SK-N-SH (cell line): ENCODE measurements at regions not wholly inside any gene's neighbourhood (a gene's known extent, or its start where the extent isn't known, plus 50 kb on each side); places are given as distances from the start of the nearest gene placed in this dataset.

Experiments
- CTCF ChIA-PET: fragments of 300-600, 350-600 bp; formaldehyde crosslinking; extraction: SDS; loops from one replicate; lab custom pipeline; 2021; lab: Yijun Ruan, JAX
- POLR2A ChIA-PET: fragments of 350-600 bp; sonication (Branson Sonifier 250); formaldehyde crosslinking; extraction: SDS; loops from one replicate; lab custom pipeline; 2020; ENCODE audit warnings: antibody characterized with exemption, inconsistent platforms; lab: Yijun Ruan, JAX
- DNase-seq: peaks from one replicate; pipeline ENCODE4 v3.0.0; 2012
- H2AFZ ChIP-seq: fragments of 200-600 bp; sonication (generic); 2 replicates; pipeline ENCODE4 v1.8.1; 2016; ENCODE audit warnings: antibody characterized with exemption, mild to moderate bottlenecking, low read depth
- H3F3A ChIP-seq: fragments of 200-600 bp; sonication (generic); replicated peaks from 2 replicates; pipeline ENCODE3; 2016; ENCODE audit warnings: antibody characterized with exemption, mild to moderate bottlenecking; ENCODE audit not compliant: insufficient read depth
- H3K27ac ChIP-seq, 2 experiments: fragments of 200-500 bp in 1 of 2; fragments of 200-600 bp in 1 of 2; sonication (Bioruptor generic) in 1 of 2; sonication (generic), shearing (Covaris generic) in 1 of 2; 2 replicates each; pipeline versions ENCODE4 v1.5.1 to v1.6.1; 2014 to 2016; ENCODE audit warnings: low read depth in 2 of 2, inconsistent platforms in 1 of 2, low read length in 1 of 2, mild to moderate bottlenecking in 1 of 2, mixed read lengths in 1 of 2
- H3K27me3 ChIP-seq: fragments of 200-600 bp; sonication (generic), shearing (Covaris generic); 2 replicates; pipeline ENCODE4 v1.6.1; 2016; ENCODE audit warnings: mixed run types; ENCODE audit not compliant: insufficient read depth
- H3K36me3 ChIP-seq, 2 experiments: fragments of 200-500 bp in 1 of 2; fragments of 200-600 bp in 1 of 2; sonication (Bioruptor generic) in 1 of 2; sonication (generic) in 1 of 2; replicated peaks in 1 of 2; 2 replicates each; pipeline versions ENCODE3 to v1.5.1; 2014 to 2016; ENCODE audit warnings: low read length in 1 of 2, mild to moderate bottlenecking in 1 of 2; ENCODE audit not compliant: insufficient read depth in 2 of 2, control insufficient read depth in 1 of 2
- H3K4me1 ChIP-seq, 2 experiments: fragments of 200-500 bp in 1 of 2; fragments of 200-600 bp in 1 of 2; sonication (Bioruptor generic) in 1 of 2; sonication (generic), shearing (Covaris generic) in 1 of 2; 2 replicates each; pipeline versions ENCODE4 v1.5.1 to v1.6.1; 2014 to 2016; ENCODE audit warnings: low read depth in 1 of 2, low read length in 1 of 2, mixed run types in 1 of 2; ENCODE audit not compliant: insufficient read depth in 2 of 2, control insufficient read depth in 1 of 2
- H3K4me2 ChIP-seq: fragments of 200-600 bp; sonication (generic), shearing (Covaris generic); 2 replicates; pipeline ENCODE4 v1.6.1; 2017; ENCODE audit warnings: mixed run types
- H3K4me3 ChIP-seq, 2 experiments: fragments of 200-500 bp in 1 of 2; fragments of 200-600 bp in 1 of 2; sonication (Bioruptor generic) in 1 of 2; sonication (generic), shearing (Covaris generic) in 1 of 2; 2 replicates each; pipeline versions ENCODE4 v1.5.1 to v1.8.1; 2014 to 2016; ENCODE audit warnings: low read depth in 2 of 2, inconsistent platforms in 1 of 2, low read length in 1 of 2, mild to moderate bottlenecking in 1 of 2, mixed read lengths in 1 of 2, moderate library complexity in 1 of 2
- H3K79me2 ChIP-seq: fragments of 200-600 bp; sonication (generic); 2 replicates; pipeline ENCODE4 v1.8.1; 2017; ENCODE audit warnings: mild to moderate bottlenecking; ENCODE audit not compliant: insufficient read depth
- H3K9ac ChIP-seq: fragments of 200-600 bp; sonication (generic); 2 replicates; pipeline ENCODE4 v1.6.1; 2017; ENCODE audit warnings: mixed run types
- H3K9me2 ChIP-seq: fragments of 200-600 bp; sonication (generic); 2 replicates; pipeline ENCODE4 v1.6.1; 2017; ENCODE audit warnings: mixed run types
- H3K9me3 ChIP-seq: fragments of 200-600 bp; sonication (generic); 2 replicates; pipeline ENCODE4 v1.6.1; 2017; ENCODE audit warnings: mixed run types, mild to moderate bottlenecking, moderate library complexity
- H4K20me1 ChIP-seq: fragments of 200-600 bp; sonication (generic); 2 replicates; pipeline ENCODE4 v1.6.1; 2017; ENCODE audit warnings: mild to moderate bottlenecking, mixed run types; ENCODE audit not compliant: insufficient read depth
- CHD2 ChIP-seq: fragments of 150-350 bp; IDR thresholded peaks from 2 replicates; pipeline ENCODE4 v1.6.1; 2018; ENCODE audit warnings: low read length; ENCODE audit not compliant: partially characterized antibody
- CTCF ChIP-seq: fragments of 200-600 bp; sonication (generic); IDR thresholded peaks from 2 replicates; pipeline ENCODE4 v1.6.1; 2017; ENCODE audit warnings: antibody characterized with exemption, mild to moderate bottlenecking, moderate library complexity
- ELF1 ChIP-seq: IDR thresholded peaks from 2 replicates; pipeline ENCODE4 v1.4.0; 2012
- FOSL2 ChIP-seq: IDR thresholded peaks from 2 replicates; pipeline ENCODE4 v1.4.0; 2012; ENCODE audit warnings: low read depth, mild to moderate bottlenecking, moderate library complexity, borderline replicate concordance
- FOXJ3 ChIP-seq: sonication (generic); formaldehyde crosslinking; IDR thresholded peaks from 2 replicates; pipeline ENCODE4 v1.5.1; 2020; ENCODE audit warnings: mild to moderate bottlenecking, missing genetic modification reagents
- FOXM1 ChIP-seq: IDR thresholded peaks from 2 replicates; pipeline ENCODE4 v1.4.0; 2012; ENCODE audit warnings: low read depth, mild to moderate bottlenecking
- GABPA ChIP-seq: IDR thresholded peaks from 2 replicates; pipeline ENCODE4 v1.4.0; 2012; ENCODE audit warnings: low read depth, mild to moderate bottlenecking
- IRF3 ChIP-seq: fragments of 150-350 bp; IDR thresholded peaks from 2 replicates; pipeline ENCODE4 v1.6.1; 2016; ENCODE audit warnings: mild to moderate bottlenecking, low read depth, low read length
- MAX ChIP-seq: IDR thresholded peaks from 2 replicates; pipeline ENCODE4 v1.4.0; 2012; ENCODE audit warnings: low read depth
- NFIC ChIP-seq: IDR thresholded peaks from 2 replicates; pipeline ENCODE4 v1.4.0; 2012; ENCODE audit warnings: borderline replicate concordance
- POLR2AphosphoS5 ChIP-seq: IDR thresholded peaks from 2 replicates; pipeline ENCODE4 v1.6.1; 2012; ENCODE audit warnings: low read depth, low read length
- SMC3 ChIP-seq: IDR thresholded peaks from 2 replicates; pipeline ENCODE4 v1.6.1; 2012; ENCODE audit warnings: low read depth, low read length, improper control_type of control experiment
- TAF1 ChIP-seq: IDR thresholded peaks from 2 replicates; pipeline ENCODE4 v1.6.1; 2012; ENCODE audit warnings: low read depth, mild to moderate bottlenecking, low read length, moderate library complexity, borderline replicate concordance
- TCF12 ChIP-seq: IDR thresholded peaks from 2 replicates; pipeline ENCODE4 v1.4.0; 2012
- TEAD4 ChIP-seq: IDR thresholded peaks from 2 replicates; pipeline ENCODE4 v1.4.0; 2012; ENCODE audit warnings: mild to moderate bottlenecking, borderline replicate concordance; ENCODE audit not compliant: insufficient read depth
- WGBS: methylation state at CpG from one replicate; pipeline ENCODE4 v1.1.6; 2017; ENCODE audit warnings: low lambda C conversion rate; 5-methylcytosine and 5-hydroxymethylcytosine counted together

GRCh38 chr4:183788308-183788905 is 116.7 kb upstream of the STOX2 start:
- Histone ChIP-seq H3K4me1 (peaks cover 0 to 3% of the 10 kb centered on the region in 2 experiments; a peak in 1 of 4 replicates), H3K9ac (no peak overlapping the region), H3K4me3 (no peak overlapping the region), H3K36me3 (no peaks in the 10 kb centered on the region), H4K20me1 (no peaks in the 10 kb centered on the region), H3K4me2 (no peak overlapping the region), H3K9me2 (no peaks in the 10 kb centered on the region), H3K27me3 (no peaks in the 10 kb centered on the region), H2AFZ (no peak overlapping the region), H3K9me3 (no peaks in the 10 kb centered on the region), H3K27ac (no peak overlapping the region), H3F3A (no peaks in the 10 kb centered on the region), H3K79me2 (no peaks in the 10 kb centered on the region)
- POLR2A ChIA-PET = no interaction called here
- TF ChIP-seq IRF3 = no peak
- no peak for TF ChIP-seq TAF1
- TF ChIP-seq MAX = no peak
- TF ChIP-seq ELF1 = no peak
- TF ChIP-seq NFIC = no peak
- TF ChIP-seq CHD2 = no peak
- no peak for TF ChIP-seq CTCF
- TF ChIP-seq TEAD4 = no peak
- TF ChIP-seq SMC3 = no peak
- no peak for TF ChIP-seq FOSL2
- WGBS = 33% methylated on average over 3 of the region's 3 CpGs
- no peak for DNase-seq
- CTCF ChIA-PET = no interaction called here

- Histone ChIP-seq H3K4me2 (no peak overlapping the region), H3K9me3 (no peaks in the 10 kb centered on the region), H3F3A (no peaks in the 10 kb centered on the region), H3K27me3 (no peaks in the 10 kb centered on the region), H3K36me3 (no peaks in the 10 kb centered on the region), H4K20me1 (no peaks in the 10 kb centered on the region), H3K9me2 (no peaks in the 10 kb centered on the region), H3K4me1 (no peaks in the 10 kb centered on the region), H3K4me3 (no peak overlapping the region), H3K79me2 (no peaks in the 10 kb centered on the region), H3K27ac (no peak overlapping the region), H2AFZ (no peak overlapping the region), H3K9ac (no peak overlapping the region)
- ChIA-PET POLR2A (no interaction called here), CTCF (no interaction called here)
- no peak for TF ChIP-seq FOXJ3 (CRISPR knock-in tag)
- TF ChIP-seq FOXM1 = no peak
- no peak for TF ChIP-seq GABPA
- TF ChIP-seq TCF12 = no peak
- no peak for TF ChIP-seq POLR2AphosphoS5
- DNase-seq = no peak
- 35% methylated on average over 3 of the region's 3 CpGs for WGBS
These were observed 115.5 kb upstream of the STOX2 start for GRCh38 chr4:183789657-183790056.
